Mesothelial cell of epicardium (in vitro differentiated cells): ENCODE measurements at regions not wholly inside any gene's neighbourhood (a gene's known extent, or its start where the extent isn't known, plus 50 kb on each side); places are given as distances from the start of the nearest gene placed in this dataset.

Source experiments
- DNase-seq, 2 experiments: peaks; one replicate each; pipeline ENCODE4 v3.0.0; 2021; ENCODE audit warnings: low spot score in 2 of 2; ENCODE audit not compliant: unreplicated experiment in 2 of 2
- H3K27ac Mint-ChIP-seq: 2 replicates; pipeline ENCODE4 v1.8.0; 2021; ENCODE audit warnings: mixed read lengths
- H3K27me3 Mint-ChIP-seq: 2 replicates; pipeline ENCODE4 v1.8.0; 2021; ENCODE audit warnings: low read depth, mixed read lengths
- H3K36me3 Mint-ChIP-seq: 2 replicates; pipeline ENCODE4 v1.8.0; 2021; ENCODE audit warnings: mixed read lengths
- H3K4me1 Mint-ChIP-seq: 2 replicates; pipeline ENCODE4 v1.8.0; 2021; ENCODE audit warnings: mixed read lengths
- H3K4me3 Mint-ChIP-seq: 2 replicates; pipeline ENCODE4 v1.8.0; 2021; ENCODE audit warnings: mild to moderate bottlenecking, moderate library complexity, mixed read lengths
- H3K9me3 Mint-ChIP-seq: 2 replicates; pipeline ENCODE4 v1.8.0; 2021; ENCODE audit warnings: mixed read lengths
- TF ChIP-seq, protein P1 (sequence below): fragments of 200-600 bp; sonication (generic); IDR thresholded peaks from one replicate; pipeline ENCODE4 v1.5.0; 2021; ENCODE audit warnings: antibody characterized with exemption; ENCODE audit not compliant: unreplicated experiment

DNA sequence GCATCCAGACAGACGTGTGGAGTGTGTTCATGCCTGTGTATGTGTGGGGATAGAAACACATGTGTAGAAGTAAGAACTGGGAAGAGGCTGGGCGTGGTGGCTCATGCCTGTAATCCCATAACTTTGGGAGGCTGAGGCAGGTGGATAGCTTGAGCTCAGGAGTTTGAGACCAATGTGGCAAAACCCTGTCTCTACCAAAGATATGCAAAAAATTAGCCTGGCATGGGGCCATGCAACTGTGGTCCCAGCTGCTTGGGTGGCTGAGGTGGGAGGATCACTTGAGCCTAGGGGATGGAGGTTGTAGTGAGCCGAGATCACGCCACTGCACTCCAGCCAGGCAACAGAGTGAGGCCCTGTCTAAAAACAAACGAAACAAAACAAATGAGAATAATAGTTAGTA is 1166.6 kb downstream of the TBC1D22A start:
- no peak for DNase-seq
- Mint-ChIP-seq H3K36me3 (no peaks in the 10 kb centered on the region), H3K9me3 (peaks cover 72% of the 10 kb centered on the region), H3K27ac (no peak overlapping the region), H3K27me3 (no peaks in the 10 kb centered on the region), H3K4me1 (no peaks in the 10 kb centered on the region), H3K4me3 (no peak overlapping the region)
- TF ChIP-seq, protein P1, sequence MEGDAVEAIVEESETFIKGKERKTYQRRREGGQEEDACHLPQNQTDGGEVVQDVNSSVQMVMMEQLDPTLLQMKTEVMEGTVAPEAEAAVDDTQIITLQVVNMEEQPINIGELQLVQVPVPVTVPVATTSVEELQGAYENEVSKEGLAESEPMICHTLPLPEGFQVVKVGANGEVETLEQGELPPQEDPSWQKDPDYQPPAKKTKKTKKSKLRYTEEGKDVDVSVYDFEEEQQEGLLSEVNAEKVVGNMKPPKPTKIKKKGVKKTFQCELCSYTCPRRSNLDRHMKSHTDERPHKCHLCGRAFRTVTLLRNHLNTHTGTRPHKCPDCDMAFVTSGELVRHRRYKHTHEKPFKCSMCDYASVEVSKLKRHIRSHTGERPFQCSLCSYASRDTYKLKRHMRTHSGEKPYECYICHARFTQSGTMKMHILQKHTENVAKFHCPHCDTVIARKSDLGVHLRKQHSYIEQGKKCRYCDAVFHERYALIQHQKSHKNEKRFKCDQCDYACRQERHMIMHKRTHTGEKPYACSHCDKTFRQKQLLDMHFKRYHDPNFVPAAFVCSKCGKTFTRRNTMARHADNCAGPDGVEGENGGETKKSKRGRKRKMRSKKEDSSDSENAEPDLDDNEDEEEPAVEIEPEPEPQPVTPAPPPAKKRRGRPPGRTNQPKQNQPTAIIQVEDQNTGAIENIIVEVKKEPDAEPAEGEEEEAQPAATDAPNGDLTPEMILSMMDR, result no peak

DNA sequence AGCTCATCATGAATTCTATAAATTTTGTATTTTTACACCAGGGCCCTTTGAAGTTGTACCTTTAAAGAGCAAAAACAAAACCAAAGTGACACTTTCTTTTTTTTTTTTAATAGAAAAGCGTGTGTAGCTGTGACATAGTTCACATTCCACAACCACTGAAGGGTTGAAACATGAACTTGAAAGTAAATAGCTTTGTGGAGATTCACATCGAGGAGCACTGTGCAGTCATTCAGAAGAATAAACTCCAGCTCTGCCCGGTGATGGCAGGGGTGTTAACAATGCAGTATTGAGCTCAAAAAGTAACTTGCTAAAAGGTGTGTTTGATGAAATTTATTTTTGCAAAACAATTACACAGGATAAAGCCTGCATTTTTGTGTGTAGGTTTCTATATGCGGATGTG is 1166.2 kb downstream of the TBC1D22A start:
- peaks cover 72% of the 10 kb centered on the region for H3K9me3 Mint-ChIP-seq
- H3K27ac Mint-ChIP-seq, result no peak overlapping the region
- no peak for DNase-seq
- no peaks in the 10 kb centered on the region for H3K36me3 Mint-ChIP-seq
- H3K4me1 Mint-ChIP-seq, result no peaks in the 10 kb centered on the region
- TF ChIP-seq, protein P1, result no peak
- H3K27me3 Mint-ChIP-seq, result no peaks in the 10 kb centered on the region
- no peak overlapping the region for H3K4me3 Mint-ChIP-seq

DNA sequence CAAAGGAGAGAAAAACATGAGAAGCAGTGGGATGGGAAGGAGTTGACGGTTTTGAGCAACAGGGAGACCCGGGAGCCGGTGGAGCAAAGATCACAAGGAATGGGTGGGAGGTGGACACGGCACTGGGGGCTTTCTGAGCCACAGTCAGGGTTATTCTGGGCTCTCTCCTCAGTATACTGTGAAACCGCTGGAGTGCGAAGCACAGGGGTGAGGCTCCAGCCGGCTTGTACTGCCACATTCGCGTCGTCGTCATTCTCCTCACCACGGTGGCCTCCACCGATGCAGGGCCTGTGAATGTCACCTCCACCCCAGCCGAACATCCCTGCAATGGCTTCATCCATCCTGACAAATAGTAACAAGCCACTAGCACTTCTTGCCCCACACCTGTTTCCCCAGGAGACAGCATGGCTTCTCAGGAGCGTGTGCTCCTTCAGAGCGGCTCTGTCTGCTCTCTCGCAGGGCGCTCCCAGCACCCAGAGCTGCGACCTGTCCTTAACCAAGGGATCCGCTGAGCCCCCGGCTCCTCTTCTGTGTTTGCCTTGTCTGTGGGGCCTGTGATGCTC is 1165.3 kb downstream of the TBC1D22A start:
- DNase-seq, result no peak
- H3K9me3 Mint-ChIP-seq, result peaks cover 72% of the 10 kb centered on the region
- no peak overlapping the region for H3K27ac Mint-ChIP-seq
- no peaks in the 10 kb centered on the region for H3K4me1 Mint-ChIP-seq
- H3K4me3 Mint-ChIP-seq, result no peak overlapping the region
- TF ChIP-seq, protein P1, result no peak
- H3K36me3 Mint-ChIP-seq, result no peaks in the 10 kb centered on the region
- no peaks in the 10 kb centered on the region for H3K27me3 Mint-ChIP-seq

DNA sequence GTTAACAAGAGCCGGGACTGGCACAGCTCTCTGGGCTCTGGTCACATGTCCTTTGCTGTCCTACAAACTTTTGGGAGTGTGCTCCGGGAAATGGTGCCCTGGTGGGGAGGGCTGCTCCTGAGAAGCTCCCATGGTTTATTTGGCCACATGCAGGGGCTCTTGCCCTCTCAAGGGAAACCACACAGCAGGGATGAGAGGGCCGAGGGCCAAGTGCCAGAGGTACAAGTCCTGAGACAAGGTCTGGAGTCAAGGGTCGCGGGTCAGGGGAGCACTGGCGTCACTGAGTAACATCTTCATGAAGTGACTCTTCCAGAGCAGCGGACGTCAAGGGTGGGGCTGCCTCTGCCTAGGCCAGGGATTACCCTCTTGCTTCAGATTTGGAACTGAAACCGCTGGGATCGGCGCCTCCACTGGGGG is 1160.6 kb downstream of the TBC1D22A start:
- Mint-ChIP-seq H3K27ac (no peak overlapping the region), H3K36me3 (no peaks in the 10 kb centered on the region), H3K9me3 (peaks cover 66% of the 10 kb centered on the region), H3K27me3 (no peaks in the 10 kb centered on the region), H3K4me3 (no peak overlapping the region), H3K4me1 (no peaks in the 10 kb centered on the region)
- no peak for DNase-seq
- TF ChIP-seq, protein P1, result no peak

DNA sequence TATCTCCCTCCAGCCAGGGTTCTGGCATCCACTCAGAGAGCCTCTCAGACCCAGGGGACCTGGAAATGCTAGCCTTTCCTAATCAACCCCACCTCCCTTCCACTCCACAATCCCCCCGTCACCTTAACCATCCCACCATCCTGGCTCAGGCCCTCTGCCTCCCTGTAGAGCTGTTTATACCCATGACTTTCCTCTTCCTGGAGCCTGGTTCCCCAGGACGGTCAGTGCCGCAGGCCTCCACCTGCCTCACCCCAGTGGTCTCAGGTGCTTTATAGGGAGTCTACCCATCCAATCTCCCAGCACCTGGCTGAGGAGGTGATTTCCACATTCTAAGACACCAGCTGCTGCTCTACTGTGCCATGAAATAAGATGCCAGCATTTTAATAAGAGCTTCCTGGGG is 1159.5 kb downstream of the TBC1D22A start:
- Mint-ChIP-seq H3K27me3 (no peaks in the 10 kb centered on the region), H3K36me3 (no peaks in the 10 kb centered on the region), H3K9me3 (peaks cover 61% of the 10 kb centered on the region), H3K4me3 (no peak overlapping the region), H3K27ac (no peak overlapping the region), H3K4me1 (no peaks in the 10 kb centered on the region)
- DNase-seq, result no peak
- TF ChIP-seq, protein P1, result no peak

DNA sequence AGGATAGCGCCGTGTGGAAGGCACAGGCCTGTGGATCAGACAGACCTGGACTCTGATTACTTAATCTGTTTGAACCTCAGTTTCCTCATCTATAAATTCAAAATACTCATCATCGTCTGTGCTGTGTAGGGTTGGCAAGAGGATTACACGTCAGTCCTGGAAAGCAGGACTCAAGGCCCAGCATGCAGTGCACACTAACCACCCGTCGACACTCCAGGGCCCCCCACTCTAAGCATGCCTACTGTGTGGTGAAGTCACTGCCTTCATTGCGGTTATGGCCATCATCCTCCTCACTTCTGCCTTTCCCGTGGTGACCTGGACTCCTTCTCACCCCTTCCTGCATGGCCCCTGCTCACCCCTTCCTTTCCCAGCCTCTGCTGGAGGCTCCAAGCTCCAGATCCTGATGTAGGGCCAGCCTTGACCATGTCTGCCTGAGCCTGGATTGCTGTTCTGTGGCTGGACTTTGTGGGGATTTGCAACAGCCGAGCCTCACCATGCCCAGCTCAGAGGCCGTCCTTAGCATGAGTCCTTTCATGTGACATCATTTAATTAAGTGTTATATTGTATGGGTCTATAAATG is 1158.0 kb downstream of the TBC1D22A start:
- H3K27me3 Mint-ChIP-seq, result no peaks in the 10 kb centered on the region
- H3K36me3 Mint-ChIP-seq, result no peaks in the 10 kb centered on the region
- TF ChIP-seq, protein P1, result no peak
- H3K27ac Mint-ChIP-seq, result no peak overlapping the region
- H3K4me3 Mint-ChIP-seq, result no peak overlapping the region
- peaks cover 56% of the 10 kb centered on the region for H3K9me3 Mint-ChIP-seq
- DNase-seq, result no peak
- no peaks in the 10 kb centered on the region for H3K4me1 Mint-ChIP-seq
